ENCODE measurements at regions not wholly inside any gene's neighbourhood (a gene's known extent, or its start where the extent isn't known, plus 50 kb on each side); places are given as distances from the start of the nearest gene placed in this dataset.

- no peak overlapping the region for H3K9ac ChIP-seq (ENCODE audit: low read depth, low read length)
- H3K4me1 ChIP-seq (ENCODE audit: insufficient read depth, low read length): peaks cover 29% of the 10 kb centered on the region
- H3K9me3 ChIP-seq (ENCODE audit: control insufficient read depth, insufficient read depth, low read length): no peaks in the 10 kb centered on the region
- H3K36me3 ChIP-seq (ENCODE audit: insufficient read depth, low read length): no peaks in the 10 kb centered on the region
Measured at GRCh38 chr12:65653321-65653720, 171.0 kb upstream of the HMGA2 start.

DNA sequence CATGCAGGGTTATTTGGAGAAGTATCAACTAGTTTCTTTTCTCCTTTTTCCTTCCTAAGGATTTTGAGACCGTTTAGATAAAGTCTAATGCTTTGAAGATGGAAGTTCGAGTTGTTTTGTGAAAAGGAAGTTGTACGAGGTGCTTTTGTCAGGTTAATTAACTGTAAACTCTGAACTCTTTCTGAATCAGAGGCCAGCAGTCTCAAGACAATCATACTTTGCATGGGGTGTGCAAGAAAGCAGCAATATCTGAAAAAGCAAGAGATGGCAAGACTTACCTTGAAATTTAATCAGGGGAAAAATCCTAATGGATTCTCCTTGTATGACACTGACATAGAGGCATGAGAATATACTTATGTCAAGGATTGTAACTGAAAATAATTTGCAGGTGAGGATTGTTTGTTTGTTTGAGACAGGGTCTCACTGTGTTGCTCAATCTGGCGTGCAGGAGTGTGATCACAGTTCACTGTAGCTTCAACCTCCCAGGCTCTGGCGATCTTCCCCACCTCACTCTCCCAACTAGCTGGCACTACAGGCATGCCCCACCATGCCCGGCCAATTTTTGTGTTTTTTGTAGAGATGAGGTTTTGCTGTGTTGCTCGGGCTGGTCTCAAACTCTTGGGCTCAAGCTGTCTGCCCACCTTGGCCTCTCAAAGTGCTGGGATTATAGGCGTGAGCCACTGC lies 170.2 kb upstream of the HMGA2 start:
- Histone ChIP-seq H3K36me3 (ENCODE audit: insufficient read depth, low read length) (no peaks in the 10 kb centered on the region), H3K4me1 (ENCODE audit: insufficient read depth, low read length) (peaks cover 29% of the 10 kb centered on the region), H3K9ac (ENCODE audit: low read depth, low read length) (no peak overlapping the region), H3K9me3 (ENCODE audit: control insufficient read depth, insufficient read depth, low read length) (no peaks in the 10 kb centered on the region)

DNA sequence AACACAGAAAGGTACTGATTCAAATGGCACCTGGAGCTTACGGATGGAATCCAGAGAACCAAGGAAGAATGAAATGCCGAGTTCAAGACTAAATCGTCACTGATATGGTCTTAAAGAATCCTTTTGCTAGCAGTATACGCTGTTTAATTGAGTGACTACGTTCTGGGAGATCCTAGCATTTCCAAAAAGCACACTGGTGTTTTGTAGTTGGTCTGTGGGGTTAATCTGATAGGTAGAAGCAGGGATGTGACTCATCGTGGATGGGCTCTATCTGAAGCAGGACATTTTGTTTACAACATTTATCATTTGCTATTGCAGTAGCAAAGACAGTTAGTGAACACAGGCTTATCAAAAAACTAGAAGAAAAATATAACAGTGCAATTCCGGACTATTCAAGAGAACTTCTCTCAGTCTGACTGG lies 169.2 kb upstream of the HMGA2 start:
- no peak overlapping the region for H3K9ac ChIP-seq (ENCODE audit: low read depth, low read length)
- H3K4me1 ChIP-seq (ENCODE audit: insufficient read depth, low read length): peaks cover 29% of the 10 kb centered on the region
- H3K9me3 ChIP-seq (ENCODE audit: control insufficient read depth, insufficient read depth, low read length): no peaks in the 10 kb centered on the region
- H3K36me3 ChIP-seq (ENCODE audit: insufficient read depth, low read length): no peaks in the 10 kb centered on the region

DNA sequence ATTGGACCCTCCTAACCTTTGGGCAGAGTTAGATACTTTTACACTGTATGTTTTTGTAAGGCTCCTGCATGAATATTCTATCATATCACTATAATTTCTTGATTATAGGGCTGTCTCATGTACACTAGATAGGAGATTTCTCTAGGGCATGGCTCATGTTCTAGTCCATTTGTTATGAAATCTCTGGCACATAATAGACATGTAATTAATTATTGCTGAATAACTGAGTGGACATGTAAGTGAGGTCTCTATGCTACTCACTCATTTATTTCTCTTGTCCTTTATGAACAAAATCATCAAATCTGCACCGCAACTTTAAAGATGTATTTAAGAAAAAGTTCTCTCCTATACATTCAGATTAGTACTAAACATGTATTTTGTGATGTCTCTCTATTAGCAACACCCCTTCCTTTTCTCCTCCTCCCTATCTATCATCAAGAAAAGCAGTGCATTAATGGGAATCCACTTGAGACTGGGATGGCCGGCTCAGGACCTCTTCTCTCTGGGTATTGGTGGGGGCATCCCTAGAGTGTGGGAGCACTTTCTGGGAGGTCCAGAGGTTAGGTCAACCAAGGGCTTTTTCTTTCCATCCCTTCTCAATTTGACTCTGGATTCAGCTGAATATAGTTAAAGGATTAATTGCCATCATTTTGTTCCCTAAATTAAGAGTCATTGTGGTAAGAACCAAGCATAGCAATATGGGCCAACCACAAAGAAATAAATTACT lies 168.0 kb upstream of the HMGA2 start:
- H3K4me1 ChIP-seq (ENCODE audit: insufficient read depth, low read length): peaks cover 29% of the 10 kb centered on the region
- H3K36me3 ChIP-seq (ENCODE audit: insufficient read depth, low read length): no peaks in the 10 kb centered on the region
- no peak overlapping the region for H3K9ac ChIP-seq (ENCODE audit: low read depth, low read length)
- H3K9me3 ChIP-seq (ENCODE audit: control insufficient read depth, insufficient read depth, low read length): no peaks in the 10 kb centered on the region

DNA sequence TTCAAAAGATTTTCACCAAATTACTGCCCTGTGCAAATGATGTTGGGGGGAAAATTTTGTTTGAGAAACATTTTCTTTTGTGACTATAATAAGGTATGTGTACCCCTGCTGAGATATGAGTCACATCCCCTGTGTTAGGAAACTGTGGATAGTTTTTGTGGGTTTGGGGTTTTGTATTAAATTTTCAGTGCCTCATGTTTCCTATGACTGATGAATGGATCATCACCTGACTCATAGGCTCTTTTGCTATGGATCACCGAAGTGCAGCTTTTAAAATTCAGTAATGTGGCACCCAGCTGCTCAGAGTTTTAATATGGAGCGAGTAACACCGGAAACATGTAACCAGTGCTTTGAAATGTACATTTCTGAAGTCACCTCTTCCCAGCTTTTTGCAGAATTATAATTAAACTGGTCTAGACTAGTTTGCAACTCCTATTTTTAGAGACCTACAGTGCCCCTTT lies 167.4 kb upstream of the HMGA2 start:
- Histone ChIP-seq H3K36me3 (ENCODE audit: insufficient read depth, low read length) (no peaks in the 10 kb centered on the region), H3K4me1 (ENCODE audit: insufficient read depth, low read length) (peaks cover 29% of the 10 kb centered on the region), H3K9me3 (ENCODE audit: control insufficient read depth, insufficient read depth, low read length) (no peaks in the 10 kb centered on the region), H3K9ac (ENCODE audit: low read depth, low read length) (no peak overlapping the region)

GRCh38 chr12:65657635-65658034 lies 166.6 kb upstream of the HMGA2 start:
- no peaks in the 10 kb centered on the region for H3K9me3 ChIP-seq (ENCODE audit: control insufficient read depth, insufficient read depth, low read length)
- H3K36me3 ChIP-seq (ENCODE audit: insufficient read depth, low read length): no peaks in the 10 kb centered on the region
- H3K9ac ChIP-seq (ENCODE audit: low read depth, low read length): no peak overlapping the region
- H3K4me1 ChIP-seq (ENCODE audit: insufficient read depth, low read length): peaks cover 29% of the 10 kb centered on the region

DNA sequence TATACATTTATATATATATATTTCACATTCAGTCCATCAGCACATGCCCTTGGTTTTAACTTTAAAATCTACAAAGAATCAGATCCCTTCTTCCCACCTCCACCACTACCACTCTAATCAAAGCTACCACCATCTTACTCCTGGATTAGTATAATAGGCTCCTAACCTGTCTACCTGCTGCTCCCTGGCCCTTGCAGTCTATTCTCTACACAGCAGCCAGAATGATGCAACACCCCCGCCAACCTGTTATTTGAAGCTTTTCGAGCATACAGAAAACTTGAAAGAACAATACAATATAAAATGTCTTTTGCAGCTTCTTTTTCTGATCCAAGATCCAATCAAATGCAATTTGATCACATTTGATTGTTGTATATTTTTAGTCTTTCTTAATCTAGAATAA lies 165.9 kb upstream of the HMGA2 start:
- Histone ChIP-seq H3K36me3 (ENCODE audit: insufficient read depth, low read length) (no peaks in the 10 kb centered on the region), H3K9me3 (ENCODE audit: control insufficient read depth, insufficient read depth, low read length) (no peaks in the 10 kb centered on the region), H3K9ac (ENCODE audit: low read depth, low read length) (no peak overlapping the region), H3K4me1 (ENCODE audit: insufficient read depth, low read length) (peaks cover 29% of the 10 kb centered on the region)

GRCh38 chr12:65659681-65660080 lies 164.6 kb upstream of the HMGA2 start:
- no peaks in the 10 kb centered on the region for H3K36me3 ChIP-seq (ENCODE audit: insufficient read depth, low read length)
- H3K9ac ChIP-seq (ENCODE audit: low read depth, low read length): no peak overlapping the region
- peaks cover 19% of the 10 kb centered on the region; the same call in 1 of the 2 replicates for H3K4me1 ChIP-seq (ENCODE audit: insufficient read depth, low read length)
- H3K9me3 ChIP-seq (ENCODE audit: control insufficient read depth, insufficient read depth, low read length): 0 out of 2 replicates have a peak, but pooled peaks cover 3% of the 10 kb centered on the region

GRCh38 chr12:65660096-65660495 lies 164.2 kb upstream of the HMGA2 start:
- H3K4me1 ChIP-seq (ENCODE audit: insufficient read depth, low read length): peaks cover 19% of the 10 kb centered on the region; the same call in 1 of the 2 replicates
- H3K9ac ChIP-seq (ENCODE audit: low read depth, low read length): no peak overlapping the region
- H3K36me3 ChIP-seq (ENCODE audit: insufficient read depth, low read length): no peaks in the 10 kb centered on the region
- H3K9me3 ChIP-seq (ENCODE audit: control insufficient read depth, insufficient read depth, low read length): 0 out of 2 replicates have a peak, but pooled peaks cover 3% of the 10 kb centered on the region

DNA sequence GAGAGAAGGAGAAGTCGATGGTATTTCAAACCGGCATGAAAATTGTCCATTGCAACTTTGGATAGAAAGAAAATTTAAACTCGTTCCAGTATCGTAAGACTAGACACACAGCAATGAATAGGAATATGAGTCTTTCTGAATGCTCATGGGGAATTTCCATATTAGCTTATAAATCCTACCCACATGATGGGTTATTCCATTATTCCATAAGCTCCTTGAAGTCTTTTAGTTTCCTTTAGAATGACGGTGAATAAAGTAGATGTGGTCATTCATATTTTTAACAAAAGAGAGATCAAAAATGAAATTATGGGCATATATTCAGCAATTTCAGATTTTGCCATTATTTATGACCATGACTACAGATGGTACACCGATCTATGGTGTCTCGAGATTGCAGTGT lies 163.4 kb upstream of the HMGA2 start:
- no peaks in the 10 kb centered on the region for H3K36me3 ChIP-seq (ENCODE audit: insufficient read depth, low read length)
- 0 out of 2 replicates have a peak, but pooled peaks cover 3% of the 10 kb centered on the region for H3K9me3 ChIP-seq (ENCODE audit: control insufficient read depth, insufficient read depth, low read length)
- peaks cover 19% of the 10 kb centered on the region; the same call in 1 of the 2 replicates for H3K4me1 ChIP-seq (ENCODE audit: insufficient read depth, low read length)
- no peak overlapping the region for H3K9ac ChIP-seq (ENCODE audit: low read depth, low read length)

DNA sequence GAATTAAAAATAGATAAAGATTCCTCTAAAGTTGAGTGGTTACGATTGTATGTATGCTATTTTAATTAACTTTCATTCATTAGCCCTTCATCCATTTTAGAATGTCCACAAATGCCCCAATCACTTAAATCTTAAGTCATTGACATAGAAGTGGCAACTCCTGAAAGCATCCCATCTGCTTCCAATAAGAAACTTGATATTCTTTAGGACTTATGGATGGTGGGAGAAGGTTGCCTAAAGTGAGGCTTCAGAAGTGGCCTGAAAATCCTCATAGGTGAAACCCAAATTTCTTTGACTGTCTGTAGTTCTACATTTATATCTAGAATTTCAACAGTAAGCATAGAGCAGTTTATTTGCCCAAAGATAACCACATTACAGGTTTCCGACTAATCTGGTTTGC lies 161.7 kb upstream of the HMGA2 start:
- 0 out of 2 replicates have a peak, but pooled peaks cover 3% of the 10 kb centered on the region for H3K9me3 ChIP-seq (ENCODE audit: control insufficient read depth, insufficient read depth, low read length)

DNA sequence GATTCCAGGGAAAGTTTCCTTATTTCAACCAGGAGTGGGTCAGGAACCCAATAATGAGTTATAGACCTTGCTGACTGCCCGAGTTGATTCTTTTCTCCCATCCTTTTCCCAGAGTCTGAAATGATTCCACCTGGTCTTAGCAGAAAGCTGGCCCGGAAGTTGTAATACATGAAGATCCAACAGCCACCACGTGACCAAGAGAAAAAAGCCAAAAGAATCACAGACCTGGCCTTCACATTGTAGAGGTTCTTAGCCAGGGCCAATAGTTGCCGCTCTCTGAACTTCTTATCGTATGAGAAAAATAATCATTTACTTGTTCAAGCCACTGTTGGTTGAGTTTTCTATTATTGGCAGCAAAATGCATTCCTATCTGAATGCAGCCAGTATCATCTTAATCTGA lies 161.2 kb upstream of the HMGA2 start:
- Histone ChIP-seq H3K9ac (ENCODE audit: low read depth, low read length) (no peak overlapping the region), H3K4me1 (ENCODE audit: insufficient read depth, low read length) (peaks cover 14% of the 10 kb centered on the region; the same call in 1 of the 2 replicates), H3K9me3 (ENCODE audit: control insufficient read depth, insufficient read depth, low read length) (0 out of 2 replicates have a peak, but pooled peaks cover 3% of the 10 kb centered on the region), H3K36me3 (ENCODE audit: insufficient read depth, low read length) (no peaks in the 10 kb centered on the region)

More for the DNA sequence above, 161.7 kb upstream of the HMGA2 start:
- H3K9ac ChIP-seq (ENCODE audit: low read depth, low read length): no peak overlapping the region
- peaks cover 13% of the 10 kb centered on the region; the same call in 1 of the 2 replicates for H3K4me1 ChIP-seq (ENCODE audit: insufficient read depth, low read length)
- H3K36me3 ChIP-seq (ENCODE audit: insufficient read depth, low read length): no peaks in the 10 kb centered on the region

DNA sequence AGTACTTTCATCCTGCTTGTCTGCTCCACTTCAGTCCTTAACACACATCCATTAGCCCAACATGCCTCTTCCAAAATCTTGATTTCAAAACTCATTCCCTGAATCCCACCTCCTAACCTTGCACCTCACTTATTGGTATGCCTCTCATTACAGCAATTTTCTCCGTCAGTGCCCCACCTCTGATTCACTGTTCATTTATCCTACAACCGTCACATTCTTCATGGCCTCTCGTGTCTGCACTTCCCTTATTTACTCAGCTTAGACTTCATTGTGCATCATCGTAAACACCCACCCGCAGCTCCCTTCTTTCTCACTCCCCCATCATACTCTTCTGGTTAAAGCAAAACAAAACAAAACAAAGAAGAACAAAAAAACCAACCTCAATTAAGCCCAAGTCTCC lies 160.6 kb upstream of the HMGA2 start:
- no peak overlapping the region for H3K9ac ChIP-seq (ENCODE audit: low read depth, low read length)

DNA sequence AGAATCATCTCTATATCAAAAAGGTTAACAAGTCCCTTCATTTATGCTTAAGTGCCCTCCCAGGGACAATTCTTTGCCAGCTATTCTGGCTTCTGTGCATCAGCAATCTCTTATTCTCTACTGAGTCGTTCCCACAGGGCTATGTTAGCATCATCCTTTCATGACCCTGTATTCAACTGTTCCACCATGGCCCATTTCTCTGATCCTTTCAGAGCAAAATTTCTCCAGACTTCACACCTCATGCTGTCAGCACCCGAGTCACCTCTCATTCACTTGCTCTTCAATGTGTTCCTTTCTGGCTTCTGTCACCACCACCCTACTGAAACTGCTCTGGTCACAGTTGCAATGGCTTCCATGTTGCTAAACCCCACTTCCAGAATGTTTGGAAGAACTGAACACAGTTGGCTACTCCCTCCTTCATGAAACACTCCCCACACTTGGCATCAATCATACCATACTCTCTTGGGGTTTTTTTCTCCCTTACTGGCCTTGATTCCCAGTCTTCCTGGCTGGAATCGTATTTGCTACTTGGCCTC lies 159.5 kb upstream of the HMGA2 start:
- peaks cover 22% of the 10 kb centered on the region for H3K4me1 ChIP-seq (ENCODE audit: insufficient read depth, low read length)

More for the DNA sequence above, 160.6 kb upstream of the HMGA2 start:
- Histone ChIP-seq H3K4me1 (ENCODE audit: insufficient read depth, low read length) (peaks cover 19% of the 10 kb centered on the region; the same call in 1 of the 2 replicates), H3K9me3 (ENCODE audit: control insufficient read depth, insufficient read depth, low read length) (0 out of 2 replicates have a peak, but pooled peaks cover 3% of the 10 kb centered on the region), H3K36me3 (ENCODE audit: insufficient read depth, low read length) (no peaks in the 10 kb centered on the region)

More for the DNA sequence above, 159.5 kb upstream of the HMGA2 start:
- 0 out of 2 replicates have a peak, but pooled peaks cover 3% of the 10 kb centered on the region for H3K9me3 ChIP-seq (ENCODE audit: control insufficient read depth, insufficient read depth, low read length)
- no peak overlapping the region for H3K9ac ChIP-seq (ENCODE audit: low read depth, low read length)
- no peaks in the 10 kb centered on the region for H3K36me3 ChIP-seq (ENCODE audit: insufficient read depth, low read length)

Data from ES-I3 (cell line).